ENCODE measurements at regions not wholly inside any gene's neighbourhood (a gene's known extent, or its start where the extent isn't known, plus 50 kb on each side); places are given as distances from the start of the nearest gene placed in this dataset.

DNA sequence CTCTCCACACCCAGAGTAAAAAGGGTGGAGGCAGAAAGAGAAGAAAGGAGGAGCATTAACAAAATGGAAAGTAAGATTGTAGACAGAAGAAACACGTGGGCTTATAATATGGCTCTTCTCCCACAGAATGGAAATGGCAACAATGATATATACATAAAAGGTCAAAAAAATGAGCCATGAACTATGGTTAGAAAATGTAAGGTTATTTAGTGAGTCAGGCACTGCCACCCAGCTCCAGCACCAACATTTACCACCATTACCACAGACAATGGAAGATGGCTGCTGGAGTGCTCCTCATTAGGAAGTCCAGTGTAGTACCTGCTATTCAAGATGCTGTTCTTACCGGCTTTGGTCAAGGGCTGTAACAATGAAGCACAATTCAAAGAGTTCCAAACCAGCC lies 258.0 kb downstream of the ZEB2 start:
- ATAC-seq, result no peak
- in situ Hi-C loops (cut with MboI), result no loop called here
- no peaks in the 10 kb centered on the region for H4K20me1 ChIP-seq (replicated peaks; ENCODE audit: control insufficient read depth, insufficient read depth, low read length)
- no peak overlapping the region for H2AFZ ChIP-seq (ENCODE audit: low read depth, low read length)
- no peak for DNase-seq (ENCODE audit: extremely low read depth in 1 of 4, low spot score in 3 of 4)
- H3K9me1 ChIP-seq (ENCODE audit: control insufficient read depth, insufficient read depth, low read length), result no peaks in the 10 kb centered on the region
- no peak overlapping the region for H3K9ac ChIP-seq (ENCODE audit: insufficient read depth in 1 of 2, low read depth in 2 of 2, low read length in 2 of 2)
- no peak for TF ChIP-seq HDAC3 (IDR thresholded peaks at IDR 0.05; ENCODE audit: borderline replicate concordance, partially characterized antibody)
- TF ChIP-seq SETDB1 (IDR thresholded peaks at IDR 0.05; ENCODE audit: low read length), result no peak
- TF ChIP-seq U2AF2 (optimal IDR thresholded peaks at IDR 0.05; ENCODE audit: low read depth, low read length), result no peak
- TF ChIP-seq BCLAF1 (IDR thresholded peaks at IDR 0.05; ENCODE audit: borderline replicate concordance in 1 of 2, control insufficient read depth in 1 of 2, low read depth in 2 of 2, low read length in 1 of 2), result no peak
- no peak for TF ChIP-seq ZNF740 (CRISPR knock-in tag; IDR thresholded peaks at IDR 0.05)
- TF ChIP-seq ZNF740 (tag; IDR thresholded peaks at IDR 0.05), result no peak
- TF ChIP-seq JUND (IDR thresholded peaks at IDR 0.05; ENCODE audit: borderline replicate concordance, low read depth, low read length), result no peak
- no peak for TF ChIP-seq JUND (tag; IDR thresholded peaks at IDR 0.05; ENCODE audit: borderline replicate concordance, low read depth, low read length)
- no peak for TF ChIP-seq RBM22 (IDR thresholded peaks at IDR 0.05; ENCODE audit: low read depth, low read length, poor library complexity, severe bottlenecking)
- TF ChIP-seq NELFE (IDR thresholded peaks at IDR 0.05; ENCODE audit: insufficient read depth, insufficient read length), result no peak
- no peak for TF ChIP-seq CCAR2 (IDR thresholded peaks at IDR 0.05; ENCODE audit: low read depth, low read length)
- no peak for TF ChIP-seq MXI1 (IDR thresholded peaks at IDR 0.05; ENCODE audit: low read depth, low read length)
- no peak for TF ChIP-seq SPI1 (IDR thresholded peaks at IDR 0.05; ENCODE audit: borderline replicate concordance, low read depth, low read length)
- POLR2A ChIA-PET, result no interaction called here
- H3K4me2 ChIP-seq (ENCODE audit: insufficient read depth, low read length), result no peak overlapping the region
- no peak for FAIRE-seq
- WGBS (ENCODE audit: insufficient coverage, low coverage, missing lambda C conversion rate), result 67% methylated on average over 2 of the region's 2 CpGs
- no peak overlapping the region for H3K4me3 ChIP-seq
- H3K4me1 ChIP-seq (replicated peaks in 1 of 2; ENCODE audit: control insufficient read depth in 2 of 2, insufficient read depth in 2 of 2, low read length in 2 of 2), result no peaks in the 10 kb centered on the region
- H3K9me3 ChIP-seq (replicated peaks; ENCODE audit: control insufficient read depth, insufficient read depth, low read depth, low read length), result peaks cover 2% of the 10 kb centered on the region; the same call in 1 of the 2 replicates
- no peaks in the 10 kb centered on the region for H3K36me3 ChIP-seq (ENCODE audit: control insufficient read depth, insufficient read depth, low read length)
- CTCF ChIA-PET (ENCODE audit: low intra/inter-chr PET ratio), result no interaction called here
- no peaks in the 10 kb centered on the region for H3K27me3 ChIP-seq (ENCODE audit: control insufficient read depth in 2 of 2, insufficient read depth in 2 of 2, low read length in 2 of 2)
- no TSS peak for BruUV-seq (replicated peaks)
- intact Hi-C loops (cut with micrococcal nuclease), result no loop called here
- H3K27ac ChIP-seq (ENCODE audit: extremely low read depth, low read depth, low read length), result no peak overlapping the region
- no peaks in the 10 kb centered on the region for H3K79me2 ChIP-seq (ENCODE audit: control insufficient read depth, insufficient read depth, low read length)
